Common myeloid progenitor, CD34-positive (primary cell): ENCODE measurements at regions not wholly inside any gene's neighbourhood (a gene's known extent, or its start where the extent isn't known, plus 50 kb on each side); places are given as distances from the start of the nearest gene placed in this dataset.

Experiments
- CTCF ChIA-PET: fragments of 350-600 bp; sonication (Branson Sonifier 250); formaldehyde crosslinking; loops from one replicate; lab custom pipeline; 2021; ENCODE audit warnings: antibody characterized with exemption; lab: Charles Lee
- POLR2A ChIA-PET: fragments of 350-600 bp; sonication (Branson Sonifier 250); formaldehyde crosslinking; loops from one replicate; lab custom pipeline; 2021; ENCODE audit warnings: antibody characterized with exemption; lab: Charles Lee
- DNase-seq, 3 donors: peaks; one replicate each; pipeline versions ENCODE4 v3.0.0 to v3.0.0-alpha.2; 2013
- H3K27ac ChIP-seq, 2 experiments: 1 replicate in 1 of 2; 2 replicates in 1 of 2; pipeline ENCODE4 v1.7.0; 2013; ENCODE audit warnings: inconsistent platforms in 2 of 2, low read length in 2 of 2, mild to moderate bottlenecking in 2 of 2, low read depth in 1 of 2, moderate library complexity in 1 of 2; ENCODE audit not compliant: severe bottlenecking in 2 of 2, insufficient read depth in 1 of 2, poor library complexity in 1 of 2
- H3K27me3 ChIP-seq, 5 experiments: replicated peaks in 2 of 5; 1 replicate in 3 of 5; 2 replicates in 2 of 5; pipeline versions ENCODE4 v1.6.1 to v1.7.0; 2013; ENCODE audit warnings: low read length in 4 of 5, mild to moderate bottlenecking in 2 of 5, moderate library complexity in 2 of 5, inconsistent platforms in 1 of 5; ENCODE audit not compliant: insufficient read depth in 5 of 5, control insufficient read depth in 4 of 5
- H3K36me3 ChIP-seq, 4 experiments: 1 replicate in 2 of 4; 2 replicates in 2 of 4; pipeline versions ENCODE4 v1.6.1 to v1.7.0; 2013; ENCODE audit warnings: low read length in 3 of 4, control low read depth in 1 of 4, mild to moderate bottlenecking in 1 of 4; ENCODE audit not compliant: control insufficient read depth in 4 of 4, insufficient read depth in 4 of 4
- H3K4me1 ChIP-seq, 4 experiments: 1 replicate in 3 of 4; 2 replicates in 1 of 4; pipeline versions ENCODE4 v1.6.1 to v1.7.1; 2013; ENCODE audit warnings: low read length in 3 of 4, mild to moderate bottlenecking in 3 of 4, control low read depth in 1 of 4, inconsistent platforms in 1 of 4, moderate library complexity in 1 of 4; ENCODE audit not compliant: control insufficient read depth in 4 of 4, insufficient read depth in 4 of 4; ENCODE audit errors: control extremely low read depth in 1 of 4
- H3K4me3 ChIP-seq, 7 experiments: 1 replicate in 4 of 7; 2 replicates in 3 of 7; pipeline versions ENCODE4 v1.5.1 to v1.7.0; 2013; ENCODE audit warnings: mild to moderate bottlenecking in 7 of 7, low read length in 6 of 7, moderate library complexity in 6 of 7, inconsistent platforms in 2 of 7, low read depth in 2 of 7, control low read depth in 1 of 7; ENCODE audit not compliant: insufficient read depth in 4 of 7, control insufficient read depth in 1 of 7; ENCODE audit errors: extremely low read depth in 1 of 7
- H3K9me3 ChIP-seq, 5 experiments: 1 replicate in 4 of 5; 2 replicates in 1 of 5; pipeline versions ENCODE4 v1.6.1 to v1.7.1; 2013; ENCODE audit warnings: low read length in 4 of 5, mild to moderate bottlenecking in 2 of 5, inconsistent platforms in 1 of 5, low read depth in 1 of 5, moderate library complexity in 1 of 5; ENCODE audit not compliant: control insufficient read depth in 4 of 5, insufficient read depth in 2 of 5; ENCODE audit errors: control extremely low read depth in 1 of 5
- WGBS: methylation state at CpG from one replicate; pipeline ENCODE4 v1.1.5; 2013; ENCODE audit not compliant: insufficient coverage; 5-methylcytosine and 5-hydroxymethylcytosine counted together

- CTCF ChIA-PET, result no interaction called here
- no peak overlapping the region for H3K27ac ChIP-seq
- no peaks in the 10 kb centered on the region for H3K36me3 ChIP-seq
- no peak overlapping the region for H3K4me3 ChIP-seq
- DNase-seq, result no peak
- H3K4me1 ChIP-seq, result no peaks in the 10 kb centered on the region
- 80% methylated on average over 1 of the region's 2 CpGs for WGBS
- peaks cover 0 to 2% (median 0%) of the 10 kb centered on the region in 5 experiments for H3K9me3 ChIP-seq
- POLR2A ChIA-PET, result no interaction called here
- H3K27me3 ChIP-seq, result no peaks in the 10 kb centered on the region
Measured at GRCh38 chr9:103707181-103707580, 386.9 kb upstream of the SMC2 start.

DNA sequence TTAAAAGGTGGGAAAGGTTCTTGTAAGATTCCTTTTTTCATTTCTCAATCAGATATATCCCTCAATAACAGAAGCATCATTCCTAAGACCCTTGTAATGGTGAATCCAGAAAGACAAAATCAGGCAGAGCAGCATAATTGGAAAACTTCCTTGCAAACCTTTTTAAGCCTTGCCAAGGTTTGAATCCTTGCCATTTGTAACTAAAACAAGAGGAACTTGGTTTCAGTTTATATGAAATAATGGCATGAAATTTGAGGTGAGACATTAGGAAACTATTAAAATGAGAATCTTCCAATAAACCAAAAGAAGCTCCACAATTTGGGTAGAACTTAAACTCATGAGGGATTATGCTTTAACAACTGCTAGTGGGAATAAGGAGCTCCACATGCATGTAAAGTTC lies 384.7 kb upstream of the SMC2 start:
- no peaks in the 10 kb centered on the region for H3K36me3 ChIP-seq
- CTCF ChIA-PET, result no interaction called here
- H3K4me1 ChIP-seq, result no peaks in the 10 kb centered on the region
- no peak overlapping the region for H3K27ac ChIP-seq
- H3K9me3 ChIP-seq, result peaks cover 0 to 2% (median 0%) of the 10 kb centered on the region in 5 experiments
- no peaks in the 10 kb centered on the region for H3K27me3 ChIP-seq
- no peak overlapping the region for H3K4me3 ChIP-seq
- POLR2A ChIA-PET, result no interaction called here
- no peak for DNase-seq

DNA sequence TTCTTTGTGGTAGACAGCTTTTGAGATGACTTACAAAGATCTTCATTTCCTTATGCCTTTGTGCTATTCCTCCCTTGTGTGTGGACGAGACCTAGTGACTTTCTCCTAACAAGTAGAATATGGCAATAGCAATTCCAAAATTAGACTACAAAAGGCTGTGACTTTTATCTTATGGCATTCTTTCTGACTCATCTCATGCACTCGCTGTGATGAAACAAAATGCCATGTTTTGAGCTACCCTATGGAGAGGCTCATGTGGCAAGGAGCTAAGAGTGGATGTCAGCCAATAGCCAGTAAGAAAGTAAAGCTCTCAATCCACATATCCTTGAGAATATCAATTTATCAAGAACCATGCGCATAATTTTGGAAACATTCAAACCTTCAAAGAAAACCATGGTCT lies 380.5 kb upstream of the SMC2 start:
- Histone ChIP-seq H3K9me3 (peaks cover 0 to 2% (median 0%) of the 10 kb centered on the region in 5 experiments), H3K27ac (no peak overlapping the region), H3K36me3 (no peaks in the 10 kb centered on the region), H3K27me3 (no peaks in the 10 kb centered on the region), H3K4me1 (no peaks in the 10 kb centered on the region), H3K4me3 (no peak overlapping the region)
- 100% methylated on average over 1 of the region's 3 CpGs for WGBS
- ChIA-PET POLR2A (no interaction called here), CTCF (no interaction called here)
- no peak for DNase-seq

GRCh38 chr9:103714992-103715391 lies 379.1 kb upstream of the SMC2 start:
- 80% methylated on average over 1 of the region's 1 CpG for WGBS
- CTCF ChIA-PET, result no interaction called here
- Histone ChIP-seq H3K36me3 (no peaks in the 10 kb centered on the region), H3K9me3 (peaks cover 0 to 2% (median 0%) of the 10 kb centered on the region in 5 experiments), H3K4me1 (no peaks in the 10 kb centered on the region), H3K4me3 (no peak overlapping the region), H3K27me3 (no peaks in the 10 kb centered on the region), H3K27ac (no peak overlapping the region)
- POLR2A ChIA-PET, result no interaction called here
- DNase-seq, result no peak

DNA sequence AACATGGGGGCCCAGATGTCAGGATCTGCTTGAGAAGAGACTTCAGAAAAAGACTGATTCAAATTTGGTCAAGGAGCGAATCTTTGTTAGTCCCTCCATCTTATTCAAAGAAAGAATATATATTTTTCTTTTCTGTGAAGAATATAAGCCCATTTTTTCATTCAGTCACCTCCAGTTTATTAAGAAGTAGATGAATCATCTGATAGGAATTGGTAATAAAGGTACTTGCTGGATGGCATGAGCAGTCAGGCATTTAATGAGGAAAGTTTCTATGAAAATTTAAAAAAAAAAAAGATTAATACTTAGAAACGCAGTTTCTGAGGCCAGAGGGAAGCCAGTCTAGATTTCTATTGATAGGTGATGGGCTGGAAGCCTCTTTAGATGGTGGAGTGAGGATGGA lies 373.1 kb upstream of the SMC2 start:
- no peaks in the 10 kb centered on the region for H3K27me3 ChIP-seq
- H3K36me3 ChIP-seq, result no peaks in the 10 kb centered on the region
- POLR2A ChIA-PET, result no interaction called here
- H3K4me1 ChIP-seq, result no peaks in the 10 kb centered on the region
- no peak overlapping the region for H3K4me3 ChIP-seq
- CTCF ChIA-PET, result no interaction called here
- no peak overlapping the region for H3K27ac ChIP-seq
- DNase-seq, result no peak
- 80% methylated on average over 1 of the region's 2 CpGs for WGBS
- no peaks in the 10 kb centered on the region for H3K9me3 ChIP-seq

GRCh38 chr9:103730866-103731265 lies 363.2 kb upstream of the SMC2 start:
- H3K27ac ChIP-seq, result no peak overlapping the region
- 100% methylated on average over 2 of the region's 3 CpGs for WGBS
- H3K27me3 ChIP-seq, result no peaks in the 10 kb centered on the region
- no peaks in the 10 kb centered on the region for H3K36me3 ChIP-seq
- CTCF ChIA-PET, result no interaction called here
- POLR2A ChIA-PET, result no interaction called here
- H3K9me3 ChIP-seq, result no peaks in the 10 kb centered on the region
- no peak overlapping the region for H3K4me3 ChIP-seq
- no peaks in the 10 kb centered on the region for H3K4me1 ChIP-seq
- no peak for DNase-seq

DNA sequence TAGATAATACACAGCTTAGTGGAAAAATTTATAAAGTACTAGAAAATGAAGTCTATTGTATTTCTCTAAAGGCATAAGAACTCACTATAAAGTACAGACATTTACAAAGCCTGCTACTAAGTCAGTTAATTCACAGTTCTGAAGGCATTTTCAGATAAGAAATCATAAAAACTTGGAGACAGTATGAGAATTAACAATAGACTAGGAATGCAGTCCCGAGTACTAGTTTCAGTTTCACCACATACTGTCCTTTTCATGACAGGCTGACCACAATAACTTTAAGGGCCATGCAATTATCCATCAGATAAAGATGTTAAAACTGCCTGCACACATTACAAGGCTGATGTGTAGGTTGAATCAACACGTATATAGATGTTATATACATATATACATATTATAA lies 362.6 kb upstream of the SMC2 start:
- no peak for DNase-seq
- H3K4me3 ChIP-seq, result no peak overlapping the region

More for the DNA sequence above, 362.6 kb upstream of the SMC2 start:
- Histone ChIP-seq H3K27me3 (no peaks in the 10 kb centered on the region), H3K4me1 (no peaks in the 10 kb centered on the region), H3K36me3 (no peaks in the 10 kb centered on the region), H3K9me3 (no peaks in the 10 kb centered on the region), H3K27ac (no peak overlapping the region)
- ChIA-PET CTCF (no interaction called here), POLR2A (no interaction called here)
- WGBS, result no CpG with 5 or more reads among the region's 2 CpGs
